Stomach (tissue), 8 donors: ENCODE measurements at regions not wholly inside any gene's neighbourhood (a gene's known extent, or its start where the extent isn't known, plus 50 kb on each side); places are given as distances from the start of the nearest gene placed in this dataset.

Source experiments
- DNase-seq, 2 donors: peaks; one replicate each; pipeline versions ENCODE4 v3.0.0 to v3.0.0-alpha.2; 2013 to 2019
- H3K27ac ChIP-seq, 5 donors: fragments of 200-600 bp in 4 of 5; sonication (generic) in 4 of 5; one replicate each; pipeline ENCODE4 v1.5.1; 2013 to 2019; ENCODE audit warnings: mild to moderate bottlenecking in 1 of 5, moderate library complexity in 1 of 5
- H3K27me3 ChIP-seq, 3 donors: fragments of 200-600 bp; sonication (generic); one replicate each; pipeline ENCODE4 v1.5.1; 2017 to 2019; ENCODE audit warnings: mixed run types in 1 of 3
- H3K36me3 ChIP-seq, 4 donors: fragments of 200-600 bp; sonication (generic); 1 replicate in 3 of 4; 2 replicates in 1 of 4; pipeline ENCODE4 v1.5.1; 2016 to 2019
- H3K4me1 ChIP-seq, 4 donors: fragments of 200-600 bp; sonication (generic); one replicate each; pipeline ENCODE4 v1.5.1; 2016 to 2019
- H3K4me3 ChIP-seq, 4 donors: fragments of 200-600 bp; sonication (generic) in 3 of 4; one replicate each; pipeline ENCODE4 v1.5.1; 2016 to 2019; ENCODE audit warnings: mild to moderate bottlenecking in 1 of 4
- H3K9me3 ChIP-seq, 4 donors: fragments of 200-600 bp; sonication (generic); one replicate each; pipeline ENCODE4 v1.5.1; 2016 to 2019
- EP300 ChIP-seq: sonication (generic); formaldehyde crosslinking; IDR thresholded peaks from one replicate; pipeline ENCODE4 v1.6.1; 2017; ENCODE audit warnings: antibody characterized with exemption
- POLR2A ChIP-seq, 4 donors: fragments of 450-650 bp; IDR thresholded peaks; one replicate each; pipeline ENCODE4 v1.6.1; 2016; ENCODE audit warnings: antibody characterized with exemption in 4 of 4, control low read depth in 2 of 4, mild to moderate bottlenecking in 1 of 4, moderate library complexity in 1 of 4
- POLR2AphosphoS5 ChIP-seq, 3 donors: sonication (generic); formaldehyde crosslinking; IDR thresholded peaks; one replicate each; pipeline ENCODE4 v1.6.1; 2016; ENCODE audit warnings: antibody characterized with exemption in 3 of 3
- WGBS, 5 donors: extraction: QIAGEN DNeasy Blood & Tissue Kit in 3 of 5; methylation state at CpG; one replicate each; pipeline versions ENCODE4 v1.1.5 to v1.1.7; 2013 to 2018; 5-methylcytosine and 5-hydroxymethylcytosine counted together
- intact Hi-C: fragments of 100-400 bp; cut with DNase I; formaldehyde crosslinking; loops from one replicate; pipeline ENCODE4 v1.15.1; 2023; ENCODE audit warnings: low total_unique reads
- TF ChIP-seq, protein P1 (sequence below), 7 experiments: fragments of 450-650 bp in 4 of 7; fragments of 200-600 bp in 3 of 7; sonication (generic) in 3 of 7; IDR thresholded peaks; one replicate each; pipeline ENCODE4 v1.5.1; 2016 to 2019; ENCODE audit warnings: antibody characterized with exemption in 7 of 7, control low read depth in 2 of 7, mild to moderate bottlenecking in 1 of 7
- donor health status: healthy with polysubstance abuse.
- donor health status: Bipolar disorder and iron deficiency.
- donor health status: healthy.

DNA sequence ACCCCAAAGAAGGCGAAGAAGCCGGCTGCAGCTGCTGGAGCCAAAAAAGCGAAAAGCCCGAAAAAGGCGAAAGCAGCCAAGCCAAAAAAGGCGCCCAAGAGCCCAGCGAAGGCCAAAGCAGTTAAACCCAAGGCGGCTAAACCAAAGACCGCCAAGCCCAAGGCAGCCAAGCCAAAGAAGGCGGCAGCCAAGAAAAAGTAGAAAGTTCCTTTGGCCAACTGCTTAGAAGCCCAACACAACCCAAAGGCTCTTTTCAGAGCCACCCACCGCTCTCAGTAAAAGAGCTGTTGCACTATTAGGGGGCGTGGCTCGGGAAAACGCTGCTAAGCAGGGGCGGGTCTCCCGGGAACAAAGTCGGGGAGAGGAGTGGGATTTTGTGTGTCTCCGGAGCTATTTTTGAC is 69.6 kb downstream of the HFE start:
- intact Hi-C loops: no loop called here
- WGBS, 5 donors: 0 to 1% (median 0%) methylated on average over 18 of the region's 18 CpGs
- H3K9me3 ChIP-seq: no peaks in the 10 kb centered on the region
- H3K27ac ChIP-seq: peak overlapping the region; percentile 87 to 100 (median 97)
- DNase-seq: peak; percentile 69 to 91
- H3K27me3 ChIP-seq: no peaks in the 10 kb centered on the region
- peak overlapping the region; percentile 51 to 90 (median 67) for H3K4me3 ChIP-seq
- TF ChIP-seq EP300 (no peak), POLR2AphosphoS5 (IDR thresholded peaks at IDR 0.05) (peak in 2 of 3 donors; percentile 23 to 65)
- H3K4me1 ChIP-seq: peaks cover 14 to 42% (median 26%) of the 10 kb centered on the region in 4 donors
- H3K36me3 ChIP-seq: no peaks in the 10 kb centered on the region

DNA sequence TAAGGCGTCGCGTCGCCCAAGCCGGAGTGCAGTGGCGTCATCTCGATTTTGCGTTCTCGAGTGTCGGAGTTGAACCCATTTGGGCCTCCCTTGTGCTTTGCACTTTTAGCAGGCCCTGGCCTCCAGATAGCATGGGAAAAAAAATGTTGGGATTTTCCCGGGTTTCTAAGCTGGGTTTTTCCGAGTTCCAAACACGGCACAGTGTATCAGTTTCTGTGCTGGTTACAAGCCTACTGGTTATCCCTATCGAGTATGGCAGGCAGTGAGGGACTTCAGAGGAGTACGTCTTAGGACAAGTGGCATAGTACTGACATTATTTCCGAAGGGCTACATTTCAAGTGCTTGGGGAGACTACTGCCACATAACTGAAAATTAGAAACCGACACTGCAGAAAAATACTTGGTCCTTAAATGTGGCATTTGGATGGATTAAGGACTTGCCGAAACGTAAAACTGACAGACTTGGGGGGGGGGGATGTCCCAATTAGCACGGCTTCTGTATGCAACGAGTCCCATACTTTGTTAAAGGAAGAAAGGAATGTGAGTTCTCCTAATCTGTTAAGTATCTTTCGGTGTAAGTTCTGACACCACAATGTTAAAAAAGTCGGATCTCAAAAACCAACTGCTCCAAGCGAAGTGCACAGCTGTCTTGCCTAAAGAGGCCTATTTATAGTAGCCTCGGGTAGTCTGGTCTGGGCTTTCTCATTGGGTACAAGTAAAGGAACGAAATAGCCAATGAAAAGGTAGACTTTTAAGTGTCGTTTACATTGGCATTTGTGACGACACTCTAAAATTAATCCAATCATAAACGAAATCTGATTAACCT is 70.2 kb downstream of the HFE start:
- H3K27me3 ChIP-seq: no peaks in the 10 kb centered on the region
- peak in 1 of 2 donors; percentile 98 for DNase-seq
- H3K27ac ChIP-seq: peak overlapping the region; percentile 95 to 100 (median 97)
- TF ChIP-seq POLR2A (IDR thresholded peaks at IDR 0.05) (peak in 1 of 4 donors; percentile 95), POLR2AphosphoS5 (IDR thresholded peaks at IDR 0.05) (peak in 2 of 3 donors; percentile 76 to 86), EP300 (no peak)
- TF ChIP-seq, protein P1, sequence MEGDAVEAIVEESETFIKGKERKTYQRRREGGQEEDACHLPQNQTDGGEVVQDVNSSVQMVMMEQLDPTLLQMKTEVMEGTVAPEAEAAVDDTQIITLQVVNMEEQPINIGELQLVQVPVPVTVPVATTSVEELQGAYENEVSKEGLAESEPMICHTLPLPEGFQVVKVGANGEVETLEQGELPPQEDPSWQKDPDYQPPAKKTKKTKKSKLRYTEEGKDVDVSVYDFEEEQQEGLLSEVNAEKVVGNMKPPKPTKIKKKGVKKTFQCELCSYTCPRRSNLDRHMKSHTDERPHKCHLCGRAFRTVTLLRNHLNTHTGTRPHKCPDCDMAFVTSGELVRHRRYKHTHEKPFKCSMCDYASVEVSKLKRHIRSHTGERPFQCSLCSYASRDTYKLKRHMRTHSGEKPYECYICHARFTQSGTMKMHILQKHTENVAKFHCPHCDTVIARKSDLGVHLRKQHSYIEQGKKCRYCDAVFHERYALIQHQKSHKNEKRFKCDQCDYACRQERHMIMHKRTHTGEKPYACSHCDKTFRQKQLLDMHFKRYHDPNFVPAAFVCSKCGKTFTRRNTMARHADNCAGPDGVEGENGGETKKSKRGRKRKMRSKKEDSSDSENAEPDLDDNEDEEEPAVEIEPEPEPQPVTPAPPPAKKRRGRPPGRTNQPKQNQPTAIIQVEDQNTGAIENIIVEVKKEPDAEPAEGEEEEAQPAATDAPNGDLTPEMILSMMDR (IDR thresholded peaks at IDR 0.05): no peak
- H3K4me3 ChIP-seq: peak overlapping the region; percentile 51 to 90 (median 67)
- H3K36me3 ChIP-seq: no peaks in the 10 kb centered on the region
- 0 to 2% (median 1%) methylated on average over 29 of the region's 29 CpGs for WGBS, 5 donors
- intact Hi-C loops: no loop called here
- H3K4me1 ChIP-seq: peaks cover 14 to 42% (median 28%) of the 10 kb centered on the region in 4 donors
- H3K9me3 ChIP-seq: no peaks in the 10 kb centered on the region

DNA sequence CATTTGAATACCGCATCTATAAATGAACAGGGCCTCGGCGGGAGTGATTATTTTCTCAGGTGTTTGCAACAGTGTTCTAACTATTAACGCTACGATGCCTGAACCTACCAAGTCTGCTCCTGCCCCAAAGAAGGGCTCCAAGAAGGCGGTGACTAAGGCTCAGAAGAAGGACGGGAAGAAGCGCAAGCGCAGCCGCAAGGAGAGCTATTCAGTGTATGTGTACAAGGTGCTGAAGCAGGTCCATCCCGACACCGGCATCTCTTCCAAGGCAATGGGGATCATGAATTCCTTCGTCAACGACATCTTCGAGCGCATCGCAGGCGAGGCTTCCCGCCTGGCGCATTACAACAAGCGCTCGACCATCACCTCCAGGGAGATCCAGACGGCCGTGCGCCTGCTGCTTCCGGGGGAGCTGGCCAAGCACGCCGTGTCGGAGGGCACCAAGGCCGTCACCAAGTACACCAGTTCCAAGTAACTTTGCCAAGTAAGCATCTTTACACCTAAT is 70.9 kb downstream of the HFE start:
- TF ChIP-seq, protein P1 (IDR thresholded peaks at IDR 0.05): no peak
- TF ChIP-seq POLR2AphosphoS5 (IDR thresholded peaks at IDR 0.05) (peak; percentile 96 to 100 (median 100)), POLR2A (IDR thresholded peaks at IDR 0.05) (peak in 2 of 4 donors; percentile 98 to 99), EP300 (no peak)
- no peaks in the 10 kb centered on the region for H3K9me3 ChIP-seq
- peak in 1 of 2 donors; percentile 86 for DNase-seq
- no peaks in the 10 kb centered on the region for H3K27me3 ChIP-seq
- peak overlapping the region; percentile 51 to 90 (median 67) for H3K4me3 ChIP-seq
- intact Hi-C loops: no loop called here
- peaks cover 14 to 46% (median 29%) of the 10 kb centered on the region in 4 donors for H3K4me1 ChIP-seq
- H3K27ac ChIP-seq: peak overlapping the region; percentile 95 to 100 (median 97)
- 0% methylated on average over 28 to 30 of the region's 30 CpGs for WGBS, 5 donors
- H3K36me3 ChIP-seq: no peaks in the 10 kb centered on the region

DNA sequence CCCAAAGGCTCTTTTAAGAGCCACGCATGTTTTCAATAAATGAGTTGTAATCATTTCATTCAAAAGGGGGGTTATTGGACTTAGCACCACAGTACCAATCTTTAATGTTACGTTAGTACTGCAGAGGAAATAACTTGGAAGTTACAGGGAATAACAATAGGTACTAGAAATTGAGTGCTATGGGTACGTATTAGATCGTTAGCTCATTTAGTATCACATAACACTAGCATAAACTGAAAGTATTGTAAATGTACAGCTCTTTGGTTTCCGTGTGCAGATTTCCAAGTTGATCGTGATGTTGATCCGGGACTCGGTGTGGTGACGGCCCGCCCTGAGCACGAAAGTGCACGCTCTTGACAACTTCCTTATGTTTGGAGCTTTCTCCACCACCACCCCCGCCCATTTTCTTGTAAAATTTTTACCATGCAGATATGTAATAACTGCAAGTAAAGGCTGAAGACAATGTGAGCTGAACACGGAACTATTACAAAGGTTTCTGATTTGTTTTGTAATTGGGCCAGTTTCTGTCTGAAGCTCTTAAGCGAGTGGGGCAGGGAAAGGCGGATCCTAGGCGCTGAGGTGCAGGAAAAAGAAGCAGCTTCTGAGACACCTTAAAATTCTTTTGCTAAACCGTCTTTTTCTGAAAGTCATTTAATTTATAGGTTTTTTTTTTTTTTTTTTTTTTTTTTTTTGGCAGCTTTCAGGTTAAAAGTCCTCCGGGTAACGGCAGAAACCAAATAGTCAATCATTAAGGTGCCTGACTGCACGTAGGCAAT is 71.5 kb downstream of the HFE start:
- no peaks in the 10 kb centered on the region for H3K9me3 ChIP-seq
- no peaks in the 10 kb centered on the region for H3K27me3 ChIP-seq
- WGBS, 5 donors: 0 to 1% (median 0%) methylated on average over 21 of the region's 21 CpGs
- intact Hi-C loops: no loop called here
- H3K4me3 ChIP-seq: peak overlapping the region; percentile 51 to 90 (median 67)
- peak; percentile 73 to 90 for DNase-seq
- peaks cover 14 to 46% (median 29%) of the 10 kb centered on the region in 4 donors for H3K4me1 ChIP-seq
- H3K27ac ChIP-seq: peak overlapping the region; percentile 95 to 100 (median 97)
- TF ChIP-seq POLR2AphosphoS5 (IDR thresholded peaks at IDR 0.05) (peak in 2 of 3 donors; percentile 80 to 81), EP300 (no peak), POLR2A (IDR thresholded peaks at IDR 0.05) (peak in 1 of 4 donors; percentile 21)
- TF ChIP-seq, protein P1 (IDR thresholded peaks at IDR 0.05): no peak
- H3K36me3 ChIP-seq: peaks cover 0 to 4% (median 0%) of the 10 kb centered on the region in 4 donors
